Bronchial epithelial cell (primary cell): ENCODE measurements at regions not wholly inside any gene's neighbourhood (a gene's known extent, or its start where the extent isn't known, plus 50 kb on each side); places are given as distances from the start of the nearest gene placed in this dataset.
A peak's percentile ranks its signal among the peaks of the same experiment; 100 is the strongest.

Experiments
- DNase-seq: peaks from one replicate; pipeline ENCODE4 v3.0.0-alpha.2; 2010; ENCODE audit warnings: low read depth
- FAIRE-seq: peaks from 2 replicates; lab custom pipeline; 2011; peaks lifted over from hg19 to GRCh38; lab: Jason Lieb, UNC
- H3K27me3 ChIP-seq: 2 replicates; pipeline ENCODE4 v1.5.1; 2011; ENCODE audit warnings: low read length; ENCODE audit not compliant: control insufficient read depth, insufficient read depth
- H3K36me3 ChIP-seq: 2 replicates; pipeline ENCODE4 v1.5.1; 2011; ENCODE audit warnings: low read length; ENCODE audit not compliant: control insufficient read depth, insufficient read depth
- H3K4me3 ChIP-seq: 2 replicates; pipeline ENCODE4 v1.5.1; 2011; ENCODE audit warnings: mild to moderate bottlenecking, low read depth, low read length, control low read depth
- TF ChIP-seq, protein P1 (sequence below): IDR thresholded peaks from 2 replicates; pipeline ENCODE4 v1.5.1; 2011; ENCODE audit warnings: mild to moderate bottlenecking, moderate library complexity, low read length, control low read depth, inconsistent platforms; ENCODE audit not compliant: insufficient read depth, severe bottlenecking

DNA sequence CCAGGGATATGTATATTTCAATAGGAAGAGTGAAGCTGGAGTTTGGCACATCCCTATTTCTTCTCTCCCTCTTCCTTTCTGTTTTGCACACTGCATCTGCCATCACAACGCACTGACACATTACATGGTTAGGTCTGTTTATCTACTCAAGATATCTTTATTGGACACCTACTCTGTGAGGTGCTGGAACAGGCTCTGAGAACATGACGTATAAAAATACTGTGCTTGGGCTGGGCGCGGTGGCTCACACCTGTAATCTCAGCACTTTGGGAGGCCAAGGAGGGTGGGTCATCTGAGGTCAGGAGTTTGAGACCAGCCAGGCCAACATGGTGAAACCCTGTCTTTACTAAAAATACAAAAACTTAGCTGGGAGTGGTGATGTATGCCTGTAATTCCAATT lies 653.3 kb downstream of the SLC4A3 start:
- Histone ChIP-seq H3K27me3 (no peaks in the 10 kb centered on the region), H3K36me3 (no peaks in the 10 kb centered on the region), H3K4me3 (no peak overlapping the region)
- FAIRE-seq, result no peak
- TF ChIP-seq, protein P1, sequence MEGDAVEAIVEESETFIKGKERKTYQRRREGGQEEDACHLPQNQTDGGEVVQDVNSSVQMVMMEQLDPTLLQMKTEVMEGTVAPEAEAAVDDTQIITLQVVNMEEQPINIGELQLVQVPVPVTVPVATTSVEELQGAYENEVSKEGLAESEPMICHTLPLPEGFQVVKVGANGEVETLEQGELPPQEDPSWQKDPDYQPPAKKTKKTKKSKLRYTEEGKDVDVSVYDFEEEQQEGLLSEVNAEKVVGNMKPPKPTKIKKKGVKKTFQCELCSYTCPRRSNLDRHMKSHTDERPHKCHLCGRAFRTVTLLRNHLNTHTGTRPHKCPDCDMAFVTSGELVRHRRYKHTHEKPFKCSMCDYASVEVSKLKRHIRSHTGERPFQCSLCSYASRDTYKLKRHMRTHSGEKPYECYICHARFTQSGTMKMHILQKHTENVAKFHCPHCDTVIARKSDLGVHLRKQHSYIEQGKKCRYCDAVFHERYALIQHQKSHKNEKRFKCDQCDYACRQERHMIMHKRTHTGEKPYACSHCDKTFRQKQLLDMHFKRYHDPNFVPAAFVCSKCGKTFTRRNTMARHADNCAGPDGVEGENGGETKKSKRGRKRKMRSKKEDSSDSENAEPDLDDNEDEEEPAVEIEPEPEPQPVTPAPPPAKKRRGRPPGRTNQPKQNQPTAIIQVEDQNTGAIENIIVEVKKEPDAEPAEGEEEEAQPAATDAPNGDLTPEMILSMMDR, result no peak
- no peak for DNase-seq

GRCh38 chr2:220281771-220282170 lies 654.3 kb downstream of the SLC4A3 start:
- DNase-seq, result no peak
- no peak overlapping the region for H3K4me3 ChIP-seq
- H3K27me3 ChIP-seq, result no peaks in the 10 kb centered on the region
- TF ChIP-seq, protein P1, result no peak
- no peaks in the 10 kb centered on the region for H3K36me3 ChIP-seq
- FAIRE-seq, result no peak

DNA sequence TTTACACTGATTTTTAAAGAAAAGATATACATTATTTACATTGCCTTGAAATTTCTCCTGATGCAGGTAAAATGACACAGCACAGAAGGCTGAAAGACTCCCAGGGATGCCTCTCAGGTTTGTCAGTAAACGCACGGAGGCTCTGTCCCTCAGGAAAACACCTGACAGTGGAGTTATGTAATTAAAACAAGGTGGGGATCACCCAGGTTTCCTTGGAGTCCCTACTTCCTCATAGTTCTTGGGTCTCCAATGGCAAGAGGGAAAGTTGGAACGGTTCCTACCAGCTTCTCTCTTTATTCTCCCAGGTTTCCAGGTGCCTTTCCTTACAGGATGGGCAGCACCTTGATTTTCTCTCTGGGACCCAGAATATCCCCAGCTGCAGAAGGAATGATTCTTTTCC lies 654.8 kb downstream of the SLC4A3 start:
- FAIRE-seq (no peak), DNase-seq (peak; percentile 35)

DNA sequence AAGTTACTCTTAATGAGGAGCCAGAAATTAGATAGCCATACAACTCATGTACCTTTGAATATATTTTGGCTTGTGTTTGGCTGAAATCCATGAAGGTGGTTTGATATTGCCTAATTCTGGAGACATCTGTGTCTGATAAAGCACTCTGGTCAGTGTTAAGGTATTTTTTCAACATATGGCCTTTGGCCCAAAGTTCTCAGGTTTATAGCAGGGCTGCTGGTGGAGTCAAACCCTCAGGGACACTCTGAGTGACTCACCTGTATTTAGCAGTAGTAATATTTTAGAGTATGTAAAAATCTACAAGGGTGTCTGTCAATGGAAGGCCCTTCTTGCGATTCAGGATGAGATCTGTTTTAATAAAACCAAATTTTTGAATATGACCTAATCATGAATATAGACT lies 666.5 kb downstream of the SLC4A3 start:
- DNase-seq, result peak; percentile 22
- Histone ChIP-seq H3K36me3 (no peaks in the 10 kb centered on the region), H3K27me3 (no peaks in the 10 kb centered on the region), H3K4me3 (no peak overlapping the region)
- no peak for FAIRE-seq
- TF ChIP-seq, protein P1, result no peak

More for the DNA sequence above, 654.8 kb downstream of the SLC4A3 start:
- Histone ChIP-seq H3K27me3 (no peaks in the 10 kb centered on the region), H3K4me3 (no peak overlapping the region), H3K36me3 (no peaks in the 10 kb centered on the region)
- TF ChIP-seq, protein P1, result no peak

DNA sequence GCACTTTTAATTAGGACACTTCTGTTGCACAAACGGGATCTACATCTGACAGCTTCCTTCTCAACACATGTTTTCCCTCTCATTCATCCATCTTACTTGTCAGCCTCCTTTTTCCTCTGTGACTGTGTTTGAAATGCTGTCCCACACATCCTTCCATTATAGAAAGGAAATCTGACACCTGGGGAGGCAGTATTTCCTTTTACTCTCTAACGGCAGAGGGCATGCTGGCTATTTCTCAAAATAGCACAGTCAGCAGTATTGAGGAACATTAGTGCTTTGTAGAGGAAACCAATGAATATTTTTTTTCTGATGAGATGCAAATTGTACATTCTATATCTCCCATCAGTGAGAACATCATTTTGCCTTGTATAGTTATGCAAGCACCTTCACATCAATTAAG lies 668.7 kb downstream of the SLC4A3 start:
- H3K36me3 ChIP-seq, result no peaks in the 10 kb centered on the region
- DNase-seq, result peak; percentile 36
- no peaks in the 10 kb centered on the region for H3K27me3 ChIP-seq
- H3K4me3 ChIP-seq, result no peak overlapping the region
- TF ChIP-seq, protein P1, result peak; percentile 34
- no peak for FAIRE-seq

GRCh38 chr2:220297093-220297492 lies 669.7 kb downstream of the SLC4A3 start:
- TF ChIP-seq, protein P1, result no peak
- no peak for FAIRE-seq

More at GRCh38 chr2:220297093-220297492, 669.7 kb downstream of the SLC4A3 start:
- no peaks in the 10 kb centered on the region for H3K36me3 ChIP-seq
- no peak overlapping the region for H3K4me3 ChIP-seq
- no peaks in the 10 kb centered on the region for H3K27me3 ChIP-seq
- no peak for DNase-seq
